H1 (cell line): ENCODE measurements at regions not wholly inside any gene's neighbourhood (a gene's known extent, or its start where the extent isn't known, plus 50 kb on each side); places are given as distances from the start of the nearest gene placed in this dataset.

Source experiments
- HDAC6 ChIP-seq: IDR thresholded peaks from one replicate; pipeline ENCODE4 v1.7.1; 2012; ENCODE audit warnings: low read depth, mild to moderate bottlenecking, inconsistent platforms, low read length, moderate library complexity
- MAFK ChIP-seq: IDR thresholded peaks from 2 replicates; pipeline ENCODE4 v1.6.1; 2012; ENCODE audit warnings: low read depth, mild to moderate bottlenecking, improper control_type of control experiment, low read length
- PHF8 ChIP-seq: fragments of 200-600 bp; sonication (generic); conservative IDR thresholded peaks from 2 replicates; pipeline ENCODE4 v1.7.1; 2012; ENCODE audit warnings: low read depth, mild to moderate bottlenecking, inconsistent platforms, low read length, moderate library complexity
- RBBP5 ChIP-seq: IDR thresholded peaks from 2 replicates; pipeline ENCODE4 v1.7.1; 2012; ENCODE audit warnings: low read depth, mild to moderate bottlenecking, inconsistent platforms, low read length, moderate library complexity, borderline replicate concordance
- RNF2 ChIP-seq: fragments of 200-900, 300-1000 bp; sonication (generic); IDR thresholded peaks from 2 replicates; pipeline ENCODE4 v1.7.1; 2016; ENCODE audit warnings: borderline replicate concordance, low read depth, mild to moderate bottlenecking, antibody characterized with exemption, low read length; ENCODE audit not compliant: poor library complexity, severe bottlenecking; ENCODE audit errors: missing control alignments
- RXRA ChIP-seq: IDR thresholded peaks from 2 replicates; pipeline ENCODE4 v1.6.1; 2011; ENCODE audit warnings: low read depth, mild to moderate bottlenecking, low read length, moderate library complexity; ENCODE audit not compliant: insufficient read depth
- SAP30 ChIP-seq: fragments of 300-600 bp; sonication (generic); IDR thresholded peaks from 2 replicates; pipeline ENCODE4 v1.7.1; 2012; ENCODE audit warnings: low read length, moderate library complexity, mild to moderate bottlenecking, inconsistent platforms; ENCODE audit not compliant: insufficient read depth, insufficient replicate concordance
- TF ChIP-seq, protein P1 (sequence below): fragments of 300-600 bp; sonication (generic); IDR thresholded peaks from 2 replicates; pipeline ENCODE4 v1.7.1; 2012; ENCODE audit warnings: low read length, moderate library complexity, mild to moderate bottlenecking, inconsistent platforms; ENCODE audit not compliant: insufficient replicate concordance

DNA sequence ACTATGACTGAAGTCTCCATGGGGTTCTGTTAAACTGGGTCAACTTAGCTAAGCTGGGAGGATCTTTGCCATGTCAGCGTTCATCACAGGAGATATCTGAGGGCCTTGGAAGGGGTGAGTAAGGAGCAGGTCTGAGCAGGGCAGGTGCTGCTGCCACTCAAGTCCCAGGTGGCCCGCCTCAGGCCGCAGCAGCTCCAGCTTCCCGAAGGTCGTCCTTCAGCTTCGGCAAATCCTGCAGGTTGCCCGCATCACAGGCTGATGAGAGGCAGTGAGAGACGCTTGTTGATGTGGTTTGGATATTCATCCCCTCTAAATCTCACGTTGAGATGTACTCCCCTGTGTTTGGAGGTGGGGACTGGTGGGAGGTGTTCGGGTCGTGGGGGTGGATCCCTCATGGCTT, 166.6 kb downstream of the VAPA start (continued):
- TF ChIP-seq PHF8 (no peak), MAFK (no peak), RBBP5 (no peak), RNF2 (no peak), RXRA (no peak), HDAC6 (no peak), SAP30 (no peak)
- TF ChIP-seq, protein P1, sequence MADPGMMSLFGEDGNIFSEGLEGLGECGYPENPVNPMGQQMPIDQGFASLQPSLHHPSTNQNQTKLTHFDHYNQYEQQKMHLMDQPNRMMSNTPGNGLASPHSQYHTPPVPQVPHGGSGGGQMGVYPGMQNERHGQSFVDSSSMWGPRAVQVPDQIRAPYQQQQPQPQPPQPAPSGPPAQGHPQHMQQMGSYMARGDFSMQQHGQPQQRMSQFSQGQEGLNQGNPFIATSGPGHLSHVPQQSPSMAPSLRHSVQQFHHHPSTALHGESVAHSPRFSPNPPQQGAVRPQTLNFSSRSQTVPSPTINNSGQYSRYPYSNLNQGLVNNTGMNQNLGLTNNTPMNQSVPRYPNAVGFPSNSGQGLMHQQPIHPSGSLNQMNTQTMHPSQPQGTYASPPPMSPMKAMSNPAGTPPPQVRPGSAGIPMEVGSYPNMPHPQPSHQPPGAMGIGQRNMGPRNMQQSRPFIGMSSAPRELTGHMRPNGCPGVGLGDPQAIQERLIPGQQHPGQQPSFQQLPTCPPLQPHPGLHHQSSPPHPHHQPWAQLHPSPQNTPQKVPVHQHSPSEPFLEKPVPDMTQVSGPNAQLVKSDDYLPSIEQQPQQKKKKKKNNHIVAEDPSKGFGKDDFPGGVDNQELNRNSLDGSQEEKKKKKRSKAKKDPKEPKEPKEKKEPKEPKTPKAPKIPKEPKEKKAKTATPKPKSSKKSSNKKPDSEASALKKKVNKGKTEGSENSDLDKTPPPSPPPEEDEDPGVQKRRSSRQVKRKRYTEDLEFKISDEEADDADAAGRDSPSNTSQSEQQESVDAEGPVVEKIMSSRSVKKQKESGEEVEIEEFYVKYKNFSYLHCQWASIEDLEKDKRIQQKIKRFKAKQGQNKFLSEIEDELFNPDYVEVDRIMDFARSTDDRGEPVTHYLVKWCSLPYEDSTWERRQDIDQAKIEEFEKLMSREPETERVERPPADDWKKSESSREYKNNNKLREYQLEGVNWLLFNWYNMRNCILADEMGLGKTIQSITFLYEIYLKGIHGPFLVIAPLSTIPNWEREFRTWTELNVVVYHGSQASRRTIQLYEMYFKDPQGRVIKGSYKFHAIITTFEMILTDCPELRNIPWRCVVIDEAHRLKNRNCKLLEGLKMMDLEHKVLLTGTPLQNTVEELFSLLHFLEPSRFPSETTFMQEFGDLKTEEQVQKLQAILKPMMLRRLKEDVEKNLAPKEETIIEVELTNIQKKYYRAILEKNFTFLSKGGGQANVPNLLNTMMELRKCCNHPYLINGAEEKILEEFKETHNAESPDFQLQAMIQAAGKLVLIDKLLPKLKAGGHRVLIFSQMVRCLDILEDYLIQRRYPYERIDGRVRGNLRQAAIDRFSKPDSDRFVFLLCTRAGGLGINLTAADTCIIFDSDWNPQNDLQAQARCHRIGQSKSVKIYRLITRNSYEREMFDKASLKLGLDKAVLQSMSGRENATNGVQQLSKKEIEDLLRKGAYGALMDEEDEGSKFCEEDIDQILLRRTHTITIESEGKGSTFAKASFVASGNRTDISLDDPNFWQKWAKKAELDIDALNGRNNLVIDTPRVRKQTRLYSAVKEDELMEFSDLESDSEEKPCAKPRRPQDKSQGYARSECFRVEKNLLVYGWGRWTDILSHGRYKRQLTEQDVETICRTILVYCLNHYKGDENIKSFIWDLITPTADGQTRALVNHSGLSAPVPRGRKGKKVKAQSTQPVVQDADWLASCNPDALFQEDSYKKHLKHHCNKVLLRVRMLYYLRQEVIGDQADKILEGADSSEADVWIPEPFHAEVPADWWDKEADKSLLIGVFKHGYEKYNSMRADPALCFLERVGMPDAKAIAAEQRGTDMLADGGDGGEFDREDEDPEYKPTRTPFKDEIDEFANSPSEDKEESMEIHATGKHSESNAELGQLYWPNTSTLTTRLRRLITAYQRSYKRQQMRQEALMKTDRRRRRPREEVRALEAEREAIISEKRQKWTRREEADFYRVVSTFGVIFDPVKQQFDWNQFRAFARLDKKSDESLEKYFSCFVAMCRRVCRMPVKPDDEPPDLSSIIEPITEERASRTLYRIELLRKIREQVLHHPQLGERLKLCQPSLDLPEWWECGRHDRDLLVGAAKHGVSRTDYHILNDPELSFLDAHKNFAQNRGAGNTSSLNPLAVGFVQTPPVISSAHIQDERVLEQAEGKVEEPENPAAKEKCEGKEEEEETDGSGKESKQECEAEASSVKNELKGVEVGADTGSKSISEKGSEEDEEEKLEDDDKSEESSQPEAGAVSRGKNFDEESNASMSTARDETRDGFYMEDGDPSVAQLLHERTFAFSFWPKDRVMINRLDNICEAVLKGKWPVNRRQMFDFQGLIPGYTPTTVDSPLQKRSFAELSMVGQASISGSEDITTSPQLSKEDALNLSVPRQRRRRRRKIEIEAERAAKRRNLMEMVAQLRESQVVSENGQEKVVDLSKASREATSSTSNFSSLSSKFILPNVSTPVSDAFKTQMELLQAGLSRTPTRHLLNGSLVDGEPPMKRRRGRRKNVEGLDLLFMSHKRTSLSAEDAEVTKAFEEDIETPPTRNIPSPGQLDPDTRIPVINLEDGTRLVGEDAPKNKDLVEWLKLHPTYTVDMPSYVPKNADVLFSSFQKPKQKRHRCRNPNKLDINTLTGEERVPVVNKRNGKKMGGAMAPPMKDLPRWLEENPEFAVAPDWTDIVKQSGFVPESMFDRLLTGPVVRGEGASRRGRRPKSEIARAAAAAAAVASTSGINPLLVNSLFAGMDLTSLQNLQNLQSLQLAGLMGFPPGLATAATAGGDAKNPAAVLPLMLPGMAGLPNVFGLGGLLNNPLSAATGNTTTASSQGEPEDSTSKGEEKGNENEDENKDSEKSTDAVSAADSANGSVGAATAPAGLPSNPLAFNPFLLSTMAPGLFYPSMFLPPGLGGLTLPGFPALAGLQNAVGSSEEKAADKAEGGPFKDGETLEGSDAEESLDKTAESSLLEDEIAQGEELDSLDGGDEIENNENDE = no peak
